Panc1 (cell line): ENCODE measurements at regions not wholly inside any gene's neighbourhood (a gene's known extent, or its start where the extent isn't known, plus 50 kb on each side); places are given as distances from the start of the nearest gene placed in this dataset.

Experiments
- ATAC-seq: fragments of 200-7000 bp; cut with Tn5 transposase; 2 replicates; pipeline ENCODE4 v1.9.1; 2020; ENCODE audit warnings: mild to moderate bottlenecking, moderate library complexity
- BruUV-seq: library from RNA; stranded (reverse); fragments of 400-500 nt; replicated peaks from 2 replicates; lab custom pipeline; 2021; lab: Mats Ljungman, UMichigan
- CTCF ChIA-PET: fragments of 300-600 bp; sonication (Branson Sonifier 250); formaldehyde crosslinking; loops from one replicate; lab custom pipeline; 2022; ENCODE audit warnings: antibody characterized with exemption; lab: Charles Lee
- POLR2A ChIA-PET: fragments of 300-600 bp; sonication (Branson Sonifier 250); formaldehyde crosslinking; loops from one replicate; lab custom pipeline; 2022; ENCODE audit warnings: antibody characterized with exemption; lab: Charles Lee
- DNase-seq: peaks from one replicate; pipeline ENCODE4 v3.0.0-alpha.2; 2010; ENCODE audit warnings: low read depth, low spot score
- H3K27ac ChIP-seq: 2 replicates; pipeline ENCODE4 v1.5.1; 2011; ENCODE audit warnings: mild to moderate bottlenecking, low read length, inconsistent platforms
- H3K27me3 ChIP-seq: fragments of 200-500 bp; sonication (Bioruptor generic); 2 replicates; pipeline ENCODE4 v1.6.0; 2014; ENCODE audit warnings: low read length, inconsistent platforms; ENCODE audit not compliant: control insufficient read depth, insufficient read depth
- H3K36me3 ChIP-seq: fragments of 200-500 bp; sonication (Bioruptor generic); 2 replicates; pipeline ENCODE4 v1.5.1; 2014; ENCODE audit warnings: inconsistent platforms, mild to moderate bottlenecking, low read length, moderate library complexity; ENCODE audit not compliant: control insufficient read depth, insufficient read depth
- H3K4me1 ChIP-seq: 2 replicates; pipeline ENCODE4 v1.5.1; 2011; ENCODE audit warnings: inconsistent platforms, mild to moderate bottlenecking, low read length, moderate library complexity; ENCODE audit not compliant: control insufficient read depth, insufficient read depth
- H3K4me3 ChIP-seq, 2 experiments: 2 replicates each; pipeline ENCODE4 v1.5.1; 2011 to 2012; ENCODE audit warnings: low read depth in 2 of 2, low read length in 2 of 2, mild to moderate bottlenecking in 2 of 2, inconsistent platforms in 1 of 2, moderate library complexity in 1 of 2
- H3K9me3 ChIP-seq: fragments of 200-500 bp; sonication (Bioruptor generic); 2 replicates; pipeline ENCODE4 v1.5.1; 2014; ENCODE audit warnings: low read depth, mild to moderate bottlenecking, inconsistent platforms, low read length, moderate library complexity; ENCODE audit not compliant: control insufficient read depth, insufficient read depth
- POLR2AphosphoS5 ChIP-seq: IDR thresholded peaks from 2 replicates; pipeline ENCODE4 v1.6.1; 2012; ENCODE audit warnings: mild to moderate bottlenecking, low read depth, low read length, moderate library complexity
- SIN3A ChIP-seq: IDR thresholded peaks from 2 replicates; pipeline ENCODE4 v1.6.1; 2012; ENCODE audit warnings: low read depth, mild to moderate bottlenecking, low read length, moderate library complexity, borderline replicate concordance; ENCODE audit not compliant: insufficient read depth
- TCF7L2 ChIP-seq: IDR thresholded peaks from 2 replicates; pipeline ENCODE4 v1.6.1; 2011; ENCODE audit warnings: mild to moderate bottlenecking, low read depth, low read length, inconsistent platforms
- in situ Hi-C: cut with HindIII; loops from 2 replicates; pipeline ENCODE4 v1.10.0; 2016; ENCODE audit warnings: low sequenced_read_pairs, low pct_unique_long_range_greater_than_20kb
- intact Hi-C: fragments of 100-400 bp; cut with micrococcal nuclease; formaldehyde crosslinking; loops from one replicate; pipeline ENCODE4 v1.10.0; 2022; ENCODE audit not compliant: unreplicated experiment
- TF ChIP-seq, protein P1 (sequence below), 2 experiments: IDR thresholded peaks; 2 replicates each; pipeline ENCODE4 v1.6.1; 2011 to 2012; ENCODE audit warnings: low read depth in 2 of 2, control low read depth in 1 of 2, low read length in 1 of 2, mild to moderate bottlenecking in 1 of 2, moderate library complexity in 1 of 2; ENCODE audit not compliant: insufficient read depth in 1 of 2
- TF ChIP-seq, protein P2 (sequence below): fragments of 450-650 bp; IDR thresholded peaks from 2 replicates; pipeline ENCODE4 v1.5.1; 2017; ENCODE audit warnings: mild to moderate bottlenecking

DNA sequence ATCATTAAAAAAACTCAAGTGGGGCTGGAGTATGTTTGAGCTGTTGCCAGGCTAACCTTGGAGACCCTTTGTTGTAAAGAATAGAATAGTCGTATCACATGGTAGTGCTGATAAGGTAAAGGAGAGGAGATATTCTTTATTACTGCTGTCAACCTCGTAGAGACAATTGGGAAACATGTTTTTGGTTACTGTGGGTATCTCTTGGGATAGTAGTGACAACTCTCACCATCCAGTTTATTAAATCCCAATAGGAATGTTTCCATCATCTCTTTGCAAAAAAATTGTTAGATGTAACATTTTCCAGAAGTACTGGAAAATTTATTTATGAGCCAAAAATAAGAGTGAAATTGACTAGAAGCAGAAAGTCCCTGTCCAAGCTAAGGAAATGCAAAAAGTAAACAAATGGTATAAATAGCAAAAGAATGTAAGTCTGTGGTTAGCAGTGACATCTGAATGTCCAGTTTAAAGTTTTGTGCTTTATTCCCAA lies 829.3 kb upstream of the CITED2 start:
- TF ChIP-seq TCF7L2 (no peak), POLR2AphosphoS5 (no peak), SIN3A (no peak)
- TF ChIP-seq, protein P1, sequence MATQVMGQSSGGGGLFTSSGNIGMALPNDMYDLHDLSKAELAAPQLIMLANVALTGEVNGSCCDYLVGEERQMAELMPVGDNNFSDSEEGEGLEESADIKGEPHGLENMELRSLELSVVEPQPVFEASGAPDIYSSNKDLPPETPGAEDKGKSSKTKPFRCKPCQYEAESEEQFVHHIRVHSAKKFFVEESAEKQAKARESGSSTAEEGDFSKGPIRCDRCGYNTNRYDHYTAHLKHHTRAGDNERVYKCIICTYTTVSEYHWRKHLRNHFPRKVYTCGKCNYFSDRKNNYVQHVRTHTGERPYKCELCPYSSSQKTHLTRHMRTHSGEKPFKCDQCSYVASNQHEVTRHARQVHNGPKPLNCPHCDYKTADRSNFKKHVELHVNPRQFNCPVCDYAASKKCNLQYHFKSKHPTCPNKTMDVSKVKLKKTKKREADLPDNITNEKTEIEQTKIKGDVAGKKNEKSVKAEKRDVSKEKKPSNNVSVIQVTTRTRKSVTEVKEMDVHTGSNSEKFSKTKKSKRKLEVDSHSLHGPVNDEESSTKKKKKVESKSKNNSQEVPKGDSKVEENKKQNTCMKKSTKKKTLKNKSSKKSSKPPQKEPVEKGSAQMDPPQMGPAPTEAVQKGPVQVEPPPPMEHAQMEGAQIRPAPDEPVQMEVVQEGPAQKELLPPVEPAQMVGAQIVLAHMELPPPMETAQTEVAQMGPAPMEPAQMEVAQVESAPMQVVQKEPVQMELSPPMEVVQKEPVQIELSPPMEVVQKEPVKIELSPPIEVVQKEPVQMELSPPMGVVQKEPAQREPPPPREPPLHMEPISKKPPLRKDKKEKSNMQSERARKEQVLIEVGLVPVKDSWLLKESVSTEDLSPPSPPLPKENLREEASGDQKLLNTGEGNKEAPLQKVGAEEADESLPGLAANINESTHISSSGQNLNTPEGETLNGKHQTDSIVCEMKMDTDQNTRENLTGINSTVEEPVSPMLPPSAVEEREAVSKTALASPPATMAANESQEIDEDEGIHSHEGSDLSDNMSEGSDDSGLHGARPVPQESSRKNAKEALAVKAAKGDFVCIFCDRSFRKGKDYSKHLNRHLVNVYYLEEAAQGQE (IDR thresholded peaks at IDR 0.05; ENCODE audit: insufficient read depth in 1 of 2, low read depth in 2 of 2, low read length in 1 of 2): no peak
- TF ChIP-seq, protein P2, sequence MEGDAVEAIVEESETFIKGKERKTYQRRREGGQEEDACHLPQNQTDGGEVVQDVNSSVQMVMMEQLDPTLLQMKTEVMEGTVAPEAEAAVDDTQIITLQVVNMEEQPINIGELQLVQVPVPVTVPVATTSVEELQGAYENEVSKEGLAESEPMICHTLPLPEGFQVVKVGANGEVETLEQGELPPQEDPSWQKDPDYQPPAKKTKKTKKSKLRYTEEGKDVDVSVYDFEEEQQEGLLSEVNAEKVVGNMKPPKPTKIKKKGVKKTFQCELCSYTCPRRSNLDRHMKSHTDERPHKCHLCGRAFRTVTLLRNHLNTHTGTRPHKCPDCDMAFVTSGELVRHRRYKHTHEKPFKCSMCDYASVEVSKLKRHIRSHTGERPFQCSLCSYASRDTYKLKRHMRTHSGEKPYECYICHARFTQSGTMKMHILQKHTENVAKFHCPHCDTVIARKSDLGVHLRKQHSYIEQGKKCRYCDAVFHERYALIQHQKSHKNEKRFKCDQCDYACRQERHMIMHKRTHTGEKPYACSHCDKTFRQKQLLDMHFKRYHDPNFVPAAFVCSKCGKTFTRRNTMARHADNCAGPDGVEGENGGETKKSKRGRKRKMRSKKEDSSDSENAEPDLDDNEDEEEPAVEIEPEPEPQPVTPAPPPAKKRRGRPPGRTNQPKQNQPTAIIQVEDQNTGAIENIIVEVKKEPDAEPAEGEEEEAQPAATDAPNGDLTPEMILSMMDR: no peak
- ATAC-seq: no peak
- BruUV-seq: no TSS peak
- no peaks in the 10 kb centered on the region for H3K9me3 ChIP-seq
- H3K36me3 ChIP-seq: no peaks in the 10 kb centered on the region
- ChIA-PET CTCF (no interaction called here), POLR2A (no interaction called here)
- DNase-seq: no peak
- H3K27me3 ChIP-seq: no peaks in the 10 kb centered on the region
- no peak overlapping the region for H3K4me3 ChIP-seq
- H3K4me1 ChIP-seq: no peaks in the 10 kb centered on the region
- in situ Hi-C loops: no loop called here
- no peak overlapping the region; the same call in 1 of the 2 replicates for H3K27ac ChIP-seq
- intact Hi-C loops: no loop called here

DNA sequence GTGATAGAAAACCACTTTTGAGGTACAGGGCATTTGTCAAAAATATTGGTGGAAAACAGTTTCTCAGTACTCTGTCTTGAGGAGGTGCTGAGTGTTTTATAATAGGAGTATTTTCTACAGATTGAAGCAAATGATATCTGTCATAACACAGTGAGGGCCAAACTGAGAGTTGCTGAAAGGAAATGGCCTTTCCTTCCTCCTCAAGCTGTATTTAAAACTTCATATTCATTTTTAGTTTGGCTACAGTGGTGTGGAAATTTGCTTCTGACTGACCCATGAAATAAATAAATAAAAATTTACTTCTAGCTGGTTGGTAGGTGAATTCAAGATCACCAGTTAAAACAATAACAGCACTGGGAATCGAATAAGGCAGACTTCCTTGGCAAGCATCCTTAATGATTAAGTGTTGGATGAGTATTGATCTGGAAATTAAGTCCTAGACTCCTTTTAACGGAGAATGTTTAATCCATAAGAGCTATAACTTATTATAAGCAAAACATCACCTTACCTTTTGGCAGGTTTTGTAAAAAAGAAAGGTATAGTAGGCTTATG lies 828.6 kb upstream of the CITED2 start:
- in situ Hi-C loops (no loop called here), intact Hi-C loops (no loop called here)
- CTCF ChIA-PET: no interaction called here
- no peak for DNase-seq
- TF ChIP-seq TCF7L2: no peak
- TF ChIP-seq, protein P1 (IDR thresholded peaks at IDR 0.05; ENCODE audit: insufficient read depth in 1 of 2, low read depth in 2 of 2, low read length in 1 of 2): no peak
- no peak for TF ChIP-seq SIN3A
- TF ChIP-seq POLR2AphosphoS5: no peak
- POLR2A ChIA-PET: no interaction called here
- no peaks in the 10 kb centered on the region for H3K27me3 ChIP-seq
- no peak overlapping the region for H3K4me3 ChIP-seq
- ATAC-seq: no peak
- BruUV-seq: no TSS peak
- H3K9me3 ChIP-seq: no peaks in the 10 kb centered on the region
- no peaks in the 10 kb centered on the region for H3K4me1 ChIP-seq
- H3K27ac ChIP-seq: no peak overlapping the region
- no peaks in the 10 kb centered on the region for H3K36me3 ChIP-seq
